Astrocyte (in vitro differentiated cells and primary cell): ENCODE measurements at regions not wholly inside any gene's neighbourhood (a gene's known extent, or its start where the extent isn't known, plus 50 kb on each side); places are given as distances from the start of the nearest gene placed in this dataset.

ENCODE experiments used
- DNase-seq: peaks from one replicate; pipeline ENCODE4 v3.0.0-alpha.2; 2010; ENCODE audit warnings: low read depth
- FAIRE-seq: peaks from 2 replicates; lab custom pipeline; 2011; peaks lifted over from hg19 to GRCh38; lab: Jason Lieb, UNC
- H2AFZ ChIP-seq: 2 replicates; pipeline ENCODE4 v1.6.0; 2012; ENCODE audit warnings: low read depth, low read length, inconsistent platforms
- H3K27ac ChIP-seq: 2 replicates; pipeline ENCODE4 v1.5.1; 2011; ENCODE audit warnings: low read depth, low read length, inconsistent platforms
- H3K27me3 ChIP-seq: 2 replicates; pipeline ENCODE4 v1.6.0; 2011; ENCODE audit warnings: low read length, inconsistent platforms; ENCODE audit not compliant: insufficient read depth
- H3K36me3 ChIP-seq: 2 replicates; pipeline ENCODE4 v1.5.1; 2011; ENCODE audit warnings: low read length, inconsistent platforms; ENCODE audit not compliant: insufficient read depth
- H3K4me1 ChIP-seq: 2 replicates; pipeline ENCODE4 v1.5.1; 2011; ENCODE audit warnings: low read length, inconsistent platforms; ENCODE audit not compliant: insufficient read depth
- H3K4me2 ChIP-seq: 2 replicates; pipeline ENCODE4 v1.6.0; 2012; ENCODE audit warnings: low read length, inconsistent platforms
- H3K4me3 ChIP-seq: 2 replicates; pipeline ENCODE4 v1.5.1; 2011; ENCODE audit warnings: low read depth, mild to moderate bottlenecking, low read length, inconsistent platforms; ENCODE audit not compliant: insufficient read depth
- H3K79me2 ChIP-seq: 2 replicates; pipeline ENCODE4 v1.6.0; 2012; ENCODE audit warnings: mild to moderate bottlenecking, low read length, inconsistent platforms; ENCODE audit not compliant: insufficient read depth
- H3K9ac ChIP-seq: 2 replicates; pipeline ENCODE4 v1.6.0; 2012; ENCODE audit warnings: mild to moderate bottlenecking, low read length, inconsistent platforms
- H3K9me3 ChIP-seq: 2 replicates; pipeline ENCODE4 v1.5.1; 2012; ENCODE audit warnings: low read depth, mild to moderate bottlenecking, low read length, inconsistent platforms; ENCODE audit not compliant: insufficient read depth
- H4K20me1 ChIP-seq: 2 replicates; pipeline ENCODE4 v1.6.0; 2012; ENCODE audit warnings: low read length, inconsistent platforms; ENCODE audit not compliant: insufficient read depth
- H3K27ac Mint-ChIP-seq: one replicate; pipeline ENCODE4 v1.8.0; 2021; ENCODE audit warnings: mild to moderate bottlenecking, mixed read lengths; ENCODE audit not compliant: unreplicated experiment
- H3K27me3 Mint-ChIP-seq: one replicate; pipeline ENCODE4 v1.8.0; 2021; ENCODE audit warnings: low read depth, mixed read lengths; ENCODE audit not compliant: unreplicated experiment
- H3K36me3 Mint-ChIP-seq: one replicate; pipeline ENCODE4 v1.8.0; 2021; ENCODE audit warnings: low read depth, mixed read lengths; ENCODE audit not compliant: unreplicated experiment
- H3K4me1 Mint-ChIP-seq: one replicate; pipeline ENCODE4 v1.8.0; 2021; ENCODE audit warnings: low read depth, mixed read lengths; ENCODE audit not compliant: unreplicated experiment
- H3K4me3 Mint-ChIP-seq: one replicate; pipeline ENCODE4 v1.8.0; 2021; ENCODE audit warnings: mild to moderate bottlenecking, moderate library complexity, mixed read lengths; ENCODE audit not compliant: unreplicated experiment
- H3K9me3 Mint-ChIP-seq: one replicate; pipeline ENCODE4 v1.8.0; 2021; ENCODE audit warnings: mild to moderate bottlenecking, mixed read lengths; ENCODE audit not compliant: unreplicated experiment
- CTCF ChIP-seq: IDR thresholded peaks from 2 replicates; pipeline ENCODE4 v1.5.1; 2011; ENCODE audit warnings: low read depth, mild to moderate bottlenecking, inconsistent platforms, low read length, moderate library complexity; ENCODE audit not compliant: insufficient read depth
- EZH2 ChIP-seq: IDR thresholded peaks from 2 replicates; pipeline ENCODE4 v1.6.1; 2012; ENCODE audit warnings: mild to moderate bottlenecking, low read length, inconsistent platforms; ENCODE audit not compliant: insufficient read depth

GRCh38 chr16:74201576-74201975 lies 95.0 kb upstream of the PSMD7 start:
- no peak overlapping the region for H2AFZ ChIP-seq
- DNase-seq (no peak), FAIRE-seq (no peak)
- H3K9me3 Mint-ChIP-seq = no peaks in the 10 kb centered on the region
- H3K4me2 ChIP-seq = no peak overlapping the region
- H3K4me1 Mint-ChIP-seq = no peaks in the 10 kb centered on the region
- H3K36me3 Mint-ChIP-seq = no peaks in the 10 kb centered on the region
- no peak overlapping the region for H3K4me3 ChIP-seq
- H3K27ac ChIP-seq = no peak overlapping the region
- TF ChIP-seq CTCF (no peak), EZH2 (no peak)
- H4K20me1 ChIP-seq = no peaks in the 10 kb centered on the region
- H3K27ac Mint-ChIP-seq = no peak overlapping the region
- H3K9me3 ChIP-seq = no peaks in the 10 kb centered on the region
- no peaks in the 10 kb centered on the region for H3K79me2 ChIP-seq
- H3K9ac ChIP-seq = no peak overlapping the region
- H3K36me3 ChIP-seq = no peaks in the 10 kb centered on the region
- H3K4me1 ChIP-seq = no peaks in the 10 kb centered on the region
- no peak overlapping the region for H3K4me3 Mint-ChIP-seq
- no peaks in the 10 kb centered on the region for H3K27me3 ChIP-seq
- no peaks in the 10 kb centered on the region for H3K27me3 Mint-ChIP-seq

- H3K79me2 ChIP-seq = no peaks in the 10 kb centered on the region
- no peaks in the 10 kb centered on the region for H3K27me3 ChIP-seq
- DNase-seq = no peak
- H3K4me1 Mint-ChIP-seq = no peaks in the 10 kb centered on the region
- no peak overlapping the region for H3K4me3 ChIP-seq
- no peak overlapping the region for H3K4me3 Mint-ChIP-seq
- no peak for FAIRE-seq
- no peaks in the 10 kb centered on the region for H3K9me3 ChIP-seq
- H3K9ac ChIP-seq = no peak overlapping the region
- H4K20me1 ChIP-seq = no peaks in the 10 kb centered on the region
- no peaks in the 10 kb centered on the region for H3K36me3 Mint-ChIP-seq
- H3K9me3 Mint-ChIP-seq = no peaks in the 10 kb centered on the region
- H3K4me2 ChIP-seq = no peak overlapping the region
- H3K27ac Mint-ChIP-seq = no peak overlapping the region
- TF ChIP-seq EZH2 (no peak), CTCF (no peak)
- no peaks in the 10 kb centered on the region for H3K4me1 ChIP-seq
- H3K36me3 ChIP-seq = no peaks in the 10 kb centered on the region
- H3K27me3 Mint-ChIP-seq = no peaks in the 10 kb centered on the region
- H3K27ac ChIP-seq = no peak overlapping the region
- no peak overlapping the region for H2AFZ ChIP-seq
Measured at GRCh38 chr16:74200921-74201320, 95.7 kb upstream of the PSMD7 start.

DNA sequence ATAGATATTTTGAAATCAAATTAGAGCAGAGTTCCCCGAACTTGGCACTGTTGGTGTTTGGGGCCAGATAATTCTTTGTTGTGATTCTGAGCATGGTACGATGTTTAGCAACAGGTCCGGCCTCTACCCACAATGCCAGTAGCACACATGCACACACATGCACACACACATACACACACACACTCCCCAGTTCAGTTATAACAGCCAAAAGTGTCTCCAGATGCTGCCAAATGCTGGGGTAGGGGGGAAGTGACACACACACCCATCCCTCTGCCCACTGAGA lies 96.8 kb upstream of the PSMD7 start:
- H3K4me1 Mint-ChIP-seq = no peaks in the 10 kb centered on the region
- no peak overlapping the region for H3K4me3 ChIP-seq
- no peaks in the 10 kb centered on the region for H3K36me3 ChIP-seq
- no peak overlapping the region for H3K27ac Mint-ChIP-seq
- H3K4me1 ChIP-seq = no peaks in the 10 kb centered on the region
- H3K9ac ChIP-seq = no peak overlapping the region
- H3K9me3 Mint-ChIP-seq = no peaks in the 10 kb centered on the region
- no peak overlapping the region for H3K4me2 ChIP-seq
- H3K9me3 ChIP-seq = no peaks in the 10 kb centered on the region
- DNase-seq = no peak
- no peak overlapping the region for H2AFZ ChIP-seq
- TF ChIP-seq EZH2 = no peak
- no peak for TF ChIP-seq CTCF
- no peaks in the 10 kb centered on the region for H4K20me1 ChIP-seq
- H3K27me3 ChIP-seq = no peaks in the 10 kb centered on the region
- H3K36me3 Mint-ChIP-seq = no peaks in the 10 kb centered on the region
- no peak overlapping the region for H3K4me3 Mint-ChIP-seq
- no peak overlapping the region for H3K27ac ChIP-seq
- FAIRE-seq = no peak
- no peaks in the 10 kb centered on the region for H3K79me2 ChIP-seq
- H3K27me3 Mint-ChIP-seq = no peaks in the 10 kb centered on the region
